Fibroblast of lung (primary cell): ENCODE measurements at regions not wholly inside any gene's neighbourhood (a gene's known extent, or its start where the extent isn't known, plus 50 kb on each side); places are given as distances from the start of the nearest gene placed in this dataset.
"Not testable (repeated sequence)": the region's sequence is repeated elsewhere in the genome, so short reads cannot be mapped to it uniquely, and the experiment has no call there.

Experiments used
- DNase-seq, 2 donors: peaks; one replicate each; pipeline versions ENCODE4 v3.0.0 to v3.0.0-alpha.2; 2010; ENCODE audit warnings: low read depth in 2 of 2
- H2AFZ ChIP-seq: 2 replicates; pipeline ENCODE4 v1.5.1; 2012; ENCODE audit warnings: low read length, control low read depth, inconsistent platforms
- H3K27ac ChIP-seq: 2 replicates; pipeline ENCODE4 v1.5.1; 2011; ENCODE audit warnings: low read length, control low read depth; ENCODE audit not compliant: insufficient read depth
- H3K27me3 ChIP-seq: 2 replicates; pipeline ENCODE4 v1.5.1; 2011; ENCODE audit warnings: mild to moderate bottlenecking, low read length; ENCODE audit not compliant: control insufficient read depth, insufficient read depth
- H3K36me3 ChIP-seq: 2 replicates; pipeline ENCODE4 v1.5.1; 2011; ENCODE audit warnings: low read length; ENCODE audit not compliant: control insufficient read depth, insufficient read depth
- H3K4me1 ChIP-seq: 2 replicates; pipeline ENCODE4 v1.5.1; 2011; ENCODE audit warnings: low read length; ENCODE audit not compliant: control insufficient read depth, insufficient read depth; ENCODE audit errors: extremely low read depth
- H3K4me2 ChIP-seq: 2 replicates; pipeline ENCODE4 v1.5.1; 2011; ENCODE audit warnings: low read length, control low read depth; ENCODE audit not compliant: insufficient read depth; ENCODE audit errors: extremely low read depth
- H3K4me3 ChIP-seq, 4 experiments: fragments of 200-600 bp in 1 of 4; sonication (generic) in 1 of 4; replicated peaks in 1 of 4; 2 replicates each; pipeline ENCODE4 v1.5.1; 2011 to 2016; ENCODE audit warnings: low read length in 4 of 4, low read depth in 3 of 4, mild to moderate bottlenecking in 3 of 4, control low read depth in 2 of 4, inconsistent platforms in 1 of 4, mixed read lengths in 1 of 4; ENCODE audit not compliant: insufficient read depth in 1 of 4; ENCODE audit errors: control extremely low read depth in 1 of 4
- H3K79me2 ChIP-seq: 2 replicates; pipeline ENCODE4 v1.5.1; 2012; ENCODE audit warnings: mild to moderate bottlenecking, low read length, inconsistent platforms; ENCODE audit not compliant: control insufficient read depth, insufficient read depth
- H3K9ac ChIP-seq: 2 replicates; pipeline ENCODE4 v1.5.1; 2011; ENCODE audit warnings: mild to moderate bottlenecking, low read length, control low read depth; ENCODE audit not compliant: insufficient read depth
- H3K9me3 ChIP-seq: 2 replicates; pipeline ENCODE4 v1.5.1; 2012; ENCODE audit warnings: low read depth, low read length; ENCODE audit not compliant: control insufficient read depth, insufficient read depth
- H4K20me1 ChIP-seq: 2 replicates; pipeline ENCODE4 v1.5.1; 2011; ENCODE audit warnings: low read length; ENCODE audit not compliant: control insufficient read depth, insufficient read depth; ENCODE audit errors: extremely low read depth
- EZH2 ChIP-seq: IDR thresholded peaks from 2 replicates; pipeline ENCODE4 v1.5.1; 2012; ENCODE audit warnings: low read length, control low read depth, mild to moderate bottlenecking; ENCODE audit errors: missing control alignments
- TF ChIP-seq, protein P1 (sequence below), 2 donors: IDR thresholded peaks in 1 of 2; conservative IDR thresholded peaks in 1 of 2; 1 replicate in 1 of 2; 2 replicates in 1 of 2; pipeline ENCODE4 v1.5.1; 2011 to 2012; ENCODE audit warnings: low read length in 2 of 2, control low read depth in 1 of 2, inconsistent platforms in 1 of 2, low read depth in 1 of 2, mild to moderate bottlenecking in 1 of 2

DNA sequence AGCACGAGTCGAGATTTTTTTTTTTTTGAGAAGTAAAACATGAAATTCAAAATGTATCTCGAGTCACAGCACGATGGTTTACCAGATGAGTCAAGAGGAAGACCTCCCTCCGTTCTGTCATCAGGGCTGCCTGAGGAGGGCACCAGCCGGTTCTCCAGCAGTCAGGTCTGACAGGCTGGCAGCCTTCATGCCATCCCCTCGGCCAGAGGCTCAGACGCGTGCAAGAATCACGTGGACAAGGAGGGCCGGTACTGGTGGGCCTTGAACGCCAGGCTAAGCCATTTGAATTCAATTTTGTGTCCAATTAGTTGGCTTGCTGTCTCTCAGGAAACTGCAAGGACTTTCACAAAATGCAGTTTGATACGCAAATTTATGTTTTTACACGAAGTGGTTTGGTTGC lies 1412.2 kb downstream of the BRD1 start:
- Histone ChIP-seq H3K4me1 (no peaks in the 10 kb centered on the region), H3K79me2 (no peaks in the 10 kb centered on the region), H3K4me2 (no peak overlapping the region), H3K27ac (no peak overlapping the region), H4K20me1 (no peaks in the 10 kb centered on the region), H2AFZ (no peak overlapping the region), H3K27me3 (no peaks in the 10 kb centered on the region), H3K9me3 (no peaks in the 10 kb centered on the region), H3K4me3 (no peak overlapping the region), H3K36me3 (no peaks in the 10 kb centered on the region), H3K9ac (no peak overlapping the region)
- TF ChIP-seq, protein P1, sequence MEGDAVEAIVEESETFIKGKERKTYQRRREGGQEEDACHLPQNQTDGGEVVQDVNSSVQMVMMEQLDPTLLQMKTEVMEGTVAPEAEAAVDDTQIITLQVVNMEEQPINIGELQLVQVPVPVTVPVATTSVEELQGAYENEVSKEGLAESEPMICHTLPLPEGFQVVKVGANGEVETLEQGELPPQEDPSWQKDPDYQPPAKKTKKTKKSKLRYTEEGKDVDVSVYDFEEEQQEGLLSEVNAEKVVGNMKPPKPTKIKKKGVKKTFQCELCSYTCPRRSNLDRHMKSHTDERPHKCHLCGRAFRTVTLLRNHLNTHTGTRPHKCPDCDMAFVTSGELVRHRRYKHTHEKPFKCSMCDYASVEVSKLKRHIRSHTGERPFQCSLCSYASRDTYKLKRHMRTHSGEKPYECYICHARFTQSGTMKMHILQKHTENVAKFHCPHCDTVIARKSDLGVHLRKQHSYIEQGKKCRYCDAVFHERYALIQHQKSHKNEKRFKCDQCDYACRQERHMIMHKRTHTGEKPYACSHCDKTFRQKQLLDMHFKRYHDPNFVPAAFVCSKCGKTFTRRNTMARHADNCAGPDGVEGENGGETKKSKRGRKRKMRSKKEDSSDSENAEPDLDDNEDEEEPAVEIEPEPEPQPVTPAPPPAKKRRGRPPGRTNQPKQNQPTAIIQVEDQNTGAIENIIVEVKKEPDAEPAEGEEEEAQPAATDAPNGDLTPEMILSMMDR (conservative IDR thresholded peaks at IDR 0.05 in 1 of 2, IDR thresholded peaks at IDR 0.05 in 1 of 2; ENCODE audit: low read depth in 1 of 2, low read length in 2 of 2) = no peak
- TF ChIP-seq EZH2 = no peak
- no peak for DNase-seq

GRCh38 chr22:48414651-48415050 lies 1413.0 kb downstream of the BRD1 start:
- H3K27me3 ChIP-seq = no peaks in the 10 kb centered on the region
- TF ChIP-seq EZH2 = no peak
- TF ChIP-seq, protein P1 (conservative IDR thresholded peaks at IDR 0.05 in 1 of 2, IDR thresholded peaks at IDR 0.05 in 1 of 2; ENCODE audit: low read depth in 1 of 2, low read length in 2 of 2) = no peak

GRCh38 chr22:48412931-48413330 lies 1414.7 kb downstream of the BRD1 start:
- not testable (repeated sequence) for H3K9me3 ChIP-seq, H3K27ac ChIP-seq, H3K79me2 ChIP-seq, H3K27me3 ChIP-seq, H3K4me3 ChIP-seq, H3K4me2 ChIP-seq, DNase-seq, H3K4me1 ChIP-seq, H4K20me1 ChIP-seq, H3K36me3 ChIP-seq, H3K9ac ChIP-seq, H2AFZ ChIP-seq

More at GRCh38 chr22:48414651-48415050, 1413.0 kb downstream of the BRD1 start:
- Histone ChIP-seq H3K4me2 (no peak overlapping the region), H3K9ac (no peak overlapping the region), H3K79me2 (no peaks in the 10 kb centered on the region), H3K36me3 (no peaks in the 10 kb centered on the region), H3K4me1 (no peaks in the 10 kb centered on the region), H2AFZ (no peak overlapping the region), H3K4me3 (no peak overlapping the region), H4K20me1 (no peaks in the 10 kb centered on the region), H3K9me3 (no peaks in the 10 kb centered on the region), H3K27ac (no peak overlapping the region)
- no peak for DNase-seq
